ENCODE measurements at regions not wholly inside any gene's neighbourhood (a gene's known extent, or its start where the extent isn't known, plus 50 kb on each side); places are given as distances from the start of the nearest gene placed in this dataset.

- DNase-seq, result no peak
Measured at GRCh38 chr9:30900706-30901105, 1483.7 kb upstream of the ACO1 start.

GRCh38 chr9:30913331-30913730, 1471.1 kb upstream of the ACO1 start:
- Histone ChIP-seq H3K9me3 (replicated peaks; ENCODE audit: insufficient read depth, low read length) (no peaks in the 10 kb centered on the region), H3K4me1 (ENCODE audit: low read length) (no peaks in the 10 kb centered on the region), H4K20me1 (ENCODE audit: insufficient read depth, low read length) (no peaks in the 10 kb centered on the region), H3K27ac (ENCODE audit: low read length) (no peak overlapping the region), H3K4me2 (ENCODE audit: low read depth, low read length) (no peak overlapping the region), H3K9ac (ENCODE audit: low read length) (no peak overlapping the region), H3K27me3 (replicated peaks; ENCODE audit: insufficient read depth, low read length) (no peaks in the 10 kb centered on the region), H3K36me3 (replicated peaks; ENCODE audit: insufficient read depth, low read length) (no peaks in the 10 kb centered on the region), H3K79me2 (ENCODE audit: low read length) (no peaks in the 10 kb centered on the region), H3F3A (ENCODE audit: insufficient read depth, low read length) (no peaks in the 10 kb centered on the region), H3K4me3 (ENCODE audit: low read length) (no peak overlapping the region), H2AFZ (ENCODE audit: low read length) (no peak overlapping the region), H3K9me2 (replicated peaks; ENCODE audit: insufficient read depth, low read length) (no peaks in the 10 kb centered on the region)
- no peak for DNase-seq
- TF ChIP-seq EZH2 (optimal IDR thresholded peaks at IDR 0.05; ENCODE audit: low read depth, low read length) (no peak), CTCF (IDR thresholded peaks at IDR 0.05; ENCODE audit: low read length) (no peak), EZH2phosphoT487 (IDR thresholded peaks at IDR 0.05; ENCODE audit: low read length) (no peak)

More at GRCh38 chr9:30900706-30901105, 1483.7 kb upstream of the ACO1 start:
- Histone ChIP-seq H3K4me2 (ENCODE audit: low read depth, low read length) (no peak overlapping the region), H3F3A (ENCODE audit: insufficient read depth, low read length) (no peaks in the 10 kb centered on the region), H3K27ac (ENCODE audit: low read length) (no peak overlapping the region), H3K9me3 (replicated peaks; ENCODE audit: insufficient read depth, low read length) (no peaks in the 10 kb centered on the region), H3K79me2 (ENCODE audit: low read length) (no peaks in the 10 kb centered on the region), H3K9ac (ENCODE audit: low read length) (no peak overlapping the region), H3K9me2 (replicated peaks; ENCODE audit: insufficient read depth, low read length) (no peaks in the 10 kb centered on the region), H2AFZ (ENCODE audit: low read length) (no peak overlapping the region), H3K4me3 (ENCODE audit: low read length) (no peak overlapping the region), H3K27me3 (replicated peaks; ENCODE audit: insufficient read depth, low read length) (no peaks in the 10 kb centered on the region), H3K4me1 (ENCODE audit: low read length) (no peaks in the 10 kb centered on the region), H3K36me3 (replicated peaks; ENCODE audit: insufficient read depth, low read length) (no peaks in the 10 kb centered on the region), H4K20me1 (ENCODE audit: insufficient read depth, low read length) (no peaks in the 10 kb centered on the region)
- TF ChIP-seq EZH2 (optimal IDR thresholded peaks at IDR 0.05; ENCODE audit: low read depth, low read length) (no peak), CTCF (IDR thresholded peaks at IDR 0.05; ENCODE audit: low read length) (no peak), EZH2phosphoT487 (IDR thresholded peaks at IDR 0.05; ENCODE audit: low read length) (no peak)

- no peak overlapping the region for H3K27ac ChIP-seq (ENCODE audit: low read length)
Measured at GRCh38 chr9:30915451-30915850, 1469.0 kb upstream of the ACO1 start.

More at GRCh38 chr9:30915451-30915850, 1469.0 kb upstream of the ACO1 start:
- Histone ChIP-seq H3K4me2 (ENCODE audit: low read depth, low read length) (no peak overlapping the region), H2AFZ (ENCODE audit: low read length) (no peak overlapping the region), H3F3A (ENCODE audit: insufficient read depth, low read length) (no peaks in the 10 kb centered on the region), H3K27me3 (replicated peaks; ENCODE audit: insufficient read depth, low read length) (no peaks in the 10 kb centered on the region), H3K36me3 (replicated peaks; ENCODE audit: insufficient read depth, low read length) (no peaks in the 10 kb centered on the region), H4K20me1 (ENCODE audit: insufficient read depth, low read length) (no peaks in the 10 kb centered on the region), H3K79me2 (ENCODE audit: low read length) (no peaks in the 10 kb centered on the region), H3K9me3 (replicated peaks; ENCODE audit: insufficient read depth, low read length) (no peaks in the 10 kb centered on the region), H3K9ac (ENCODE audit: low read length) (no peak overlapping the region), H3K4me1 (ENCODE audit: low read length) (no peaks in the 10 kb centered on the region), H3K4me3 (ENCODE audit: low read length) (no peak overlapping the region), H3K9me2 (replicated peaks; ENCODE audit: insufficient read depth, low read length) (no peaks in the 10 kb centered on the region)
- TF ChIP-seq EZH2 (optimal IDR thresholded peaks at IDR 0.05; ENCODE audit: low read depth, low read length), result no peak
- TF ChIP-seq EZH2phosphoT487 (IDR thresholded peaks at IDR 0.05; ENCODE audit: low read length), result no peak
- no peak for TF ChIP-seq CTCF (IDR thresholded peaks at IDR 0.05; ENCODE audit: low read length)
- no peak for DNase-seq
